GM19438 (cell line): ENCODE measurements at regions not wholly inside any gene's neighbourhood (a gene's known extent, or its start where the extent isn't known, plus 50 kb on each side); places are given as distances from the start of the nearest gene placed in this dataset.
"Not testable (repeated sequence)": the region's sequence is repeated elsewhere in the genome, so short reads cannot be mapped to it uniquely, and the experiment has no call there.

Source experiments
- ATAC-seq: cut with Tn5 transposase; IDR thresholded peaks from one replicate; pipeline ENCODE4 v1.9.1; 2021; ENCODE audit warnings: low read depth; ENCODE audit not compliant: unreplicated experiment

DNA sequence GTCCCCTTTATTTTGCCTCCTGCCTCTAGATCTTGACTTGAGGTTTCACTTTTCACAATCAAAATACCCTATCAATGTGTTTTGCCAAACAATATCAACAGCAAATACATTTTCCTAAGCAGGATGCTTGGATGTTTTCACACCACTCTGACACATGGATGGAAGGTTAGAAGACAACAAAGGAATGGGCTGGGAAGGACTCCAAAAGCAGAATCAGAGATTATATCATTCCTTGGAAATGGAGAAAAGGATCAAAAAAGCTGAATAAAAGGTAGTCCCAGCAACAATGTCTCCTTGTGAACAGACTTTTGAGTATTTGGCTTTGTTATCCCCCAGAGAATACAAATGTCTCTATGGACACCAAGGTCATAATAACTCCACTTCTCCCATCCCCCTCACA, 170.8 kb downstream of the ETAA1 start:
- no peak for ATAC-seq

DNA sequence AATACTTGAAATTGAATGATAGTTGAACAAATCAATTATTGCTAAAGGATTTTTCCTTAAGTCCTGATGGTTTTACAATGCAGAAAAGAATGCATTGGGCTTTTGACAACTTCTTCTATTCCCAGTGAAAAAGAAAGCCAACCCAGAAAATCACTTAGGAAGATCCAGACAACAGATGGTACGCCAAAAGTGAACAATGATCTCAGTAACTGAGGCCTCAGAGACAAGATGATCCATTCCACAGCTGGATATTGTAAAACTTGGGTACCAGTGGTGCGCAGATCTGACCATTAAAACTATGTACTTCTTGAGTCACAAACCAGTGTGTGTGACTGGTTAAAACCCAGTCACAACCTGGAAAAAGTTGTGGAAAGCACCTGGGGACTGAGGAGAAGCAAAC, 173.5 kb downstream of the ETAA1 start:
- no peak for ATAC-seq

DNA sequence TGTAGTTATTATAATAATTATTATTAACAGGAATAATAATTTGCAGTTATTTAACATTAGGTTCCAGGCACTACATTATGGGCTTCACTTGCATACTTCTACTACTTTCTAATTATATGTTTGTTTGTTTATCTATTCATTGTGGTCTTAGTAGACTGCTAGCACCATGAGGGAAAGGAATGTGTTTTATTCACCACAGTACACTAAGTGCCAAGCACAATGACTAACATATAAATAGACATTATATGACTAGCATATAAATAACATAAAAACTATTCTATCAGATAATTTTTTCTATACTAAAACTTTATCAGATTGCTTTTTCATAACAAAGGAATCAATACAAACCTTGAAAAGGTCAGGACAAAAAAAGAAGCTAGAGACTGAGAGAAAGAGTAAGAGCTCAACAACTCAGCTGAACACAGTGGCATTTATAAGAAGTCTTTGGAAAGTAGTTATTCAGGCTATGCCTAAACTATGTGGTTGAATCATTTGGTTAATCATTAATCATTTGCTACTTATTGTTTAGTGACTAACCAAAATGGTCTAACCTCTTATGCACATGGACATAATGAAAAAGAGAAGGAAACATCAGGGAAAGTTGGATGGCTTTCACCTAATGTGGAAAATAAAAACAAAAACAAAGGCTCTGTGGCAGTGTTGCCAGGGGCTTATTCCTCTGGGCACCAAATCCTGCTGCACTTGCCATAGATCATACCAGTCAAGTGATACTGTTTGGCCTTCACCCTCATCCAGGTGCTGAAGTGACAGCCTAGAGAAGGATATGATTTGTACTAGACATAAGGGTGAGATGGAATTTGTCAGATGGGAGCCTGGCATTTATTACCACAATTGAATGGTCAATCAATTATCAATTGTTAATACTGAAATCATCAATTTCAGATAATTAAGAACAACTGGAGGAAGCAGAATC, 174.9 kb downstream of the ETAA1 start:
- ATAC-seq, result no peak

DNA sequence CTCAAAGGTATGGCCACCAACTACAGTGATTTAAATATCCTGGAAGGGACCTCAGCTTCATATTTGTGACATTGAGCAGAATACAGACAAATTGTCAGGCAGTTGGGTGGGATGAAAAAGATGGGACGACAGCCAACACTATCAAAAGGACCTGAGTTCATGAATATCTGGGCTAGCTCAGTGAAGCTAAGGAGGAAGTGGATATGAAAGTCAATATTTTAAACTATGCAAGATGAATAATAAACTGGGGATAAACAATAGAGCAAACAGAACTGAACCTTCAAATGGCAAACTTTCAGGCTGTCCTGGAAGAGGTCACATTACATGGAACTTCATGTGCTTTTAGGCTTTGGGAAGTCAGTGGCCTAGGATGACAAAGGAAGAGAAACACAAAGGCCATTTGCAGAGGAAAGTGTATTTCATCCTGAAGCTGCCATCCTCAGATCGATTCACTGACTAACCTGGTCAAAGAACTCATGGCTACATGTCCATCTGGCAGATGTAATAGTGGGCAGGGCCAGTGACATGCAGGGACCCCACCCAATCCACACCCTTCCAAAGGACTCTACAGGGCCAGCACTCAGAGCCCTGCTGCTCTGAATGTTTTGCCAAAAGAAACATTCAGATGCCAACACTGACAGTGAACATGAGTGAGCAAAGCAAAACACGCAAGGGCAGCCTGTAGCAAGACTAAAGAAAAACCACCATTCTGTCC, 175.7 kb downstream of the ETAA1 start:
- ATAC-seq, result no peak

DNA sequence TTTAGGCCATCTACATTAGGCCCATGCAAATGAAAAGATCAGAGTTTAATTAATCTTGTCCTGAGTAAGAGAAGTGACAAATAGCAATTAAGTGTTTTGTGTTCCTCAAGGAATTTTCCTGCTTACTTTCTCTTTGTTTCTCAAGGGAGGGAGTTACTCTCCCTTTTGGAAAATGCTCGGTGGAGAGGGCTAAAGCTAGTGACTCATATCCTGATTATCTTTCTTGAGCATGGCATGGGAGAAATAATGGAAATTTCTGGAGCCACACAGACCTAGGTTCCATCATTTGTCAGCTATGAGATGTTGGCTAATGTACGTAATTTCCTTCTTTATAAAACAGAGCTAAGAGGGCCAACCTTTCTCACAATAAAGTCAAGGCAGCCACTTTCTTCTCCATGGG, 177.1 kb downstream of the ETAA1 start:
- ATAC-seq, result no peak

DNA sequence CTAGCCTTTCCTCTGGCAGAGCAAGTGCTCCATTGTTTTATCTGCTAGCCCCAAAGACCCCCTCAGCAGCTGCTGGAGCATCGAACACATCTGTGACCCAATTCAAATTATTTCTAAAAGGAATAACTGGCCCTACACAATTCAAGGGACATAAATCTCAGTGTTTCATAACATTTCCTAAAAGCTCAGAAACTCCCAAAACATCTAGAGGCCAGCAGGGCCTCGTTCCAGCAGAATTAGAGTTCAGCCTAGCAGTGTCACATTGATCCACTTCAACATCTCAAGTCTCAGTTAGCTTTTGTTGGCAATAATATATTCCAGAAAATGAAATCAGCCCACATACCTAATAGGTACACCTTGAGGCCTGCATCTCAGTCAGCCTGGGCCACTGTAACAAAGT, 179.1 kb downstream of the ETAA1 start:
- no peak for ATAC-seq

DNA sequence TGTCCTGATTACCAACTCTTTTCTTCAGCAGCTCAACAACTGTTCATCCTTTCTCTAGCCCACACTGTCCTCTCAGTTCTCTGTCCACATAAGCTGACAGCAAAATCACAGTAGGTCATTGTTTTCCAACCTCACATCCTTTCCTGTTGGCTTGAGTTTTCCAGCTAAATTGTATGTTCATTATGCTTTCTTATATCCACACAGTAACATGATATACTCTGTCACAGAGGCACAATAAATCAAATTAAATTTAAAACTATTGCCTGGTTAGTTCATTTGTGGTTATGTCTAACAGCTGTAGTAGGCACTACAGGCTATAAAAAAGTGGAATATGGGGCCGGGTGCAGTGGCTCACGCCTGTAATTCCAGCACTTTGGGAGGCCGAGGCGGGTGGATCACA, 179.9 kb downstream of the ETAA1 start:
- ATAC-seq, result no peak

DNA sequence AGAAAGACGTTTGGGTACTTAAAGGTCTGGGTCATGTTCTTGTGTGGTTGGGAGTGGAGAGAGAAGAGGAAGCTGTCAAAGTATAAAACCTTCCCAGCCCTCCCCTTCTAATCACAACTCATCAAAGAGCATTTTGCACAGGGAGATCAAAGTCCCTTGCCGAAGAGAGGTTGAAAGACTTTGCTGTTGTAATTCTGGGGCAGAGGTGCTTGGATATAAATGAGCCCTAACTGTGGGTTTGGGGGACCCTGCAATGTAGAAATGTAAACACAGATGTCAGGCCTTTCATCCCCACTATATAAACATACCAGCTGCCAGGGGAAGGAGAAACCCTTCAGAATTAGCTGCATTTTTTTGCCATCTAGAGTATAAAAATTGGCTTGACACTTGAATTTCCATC, 182.1 kb downstream of the ETAA1 start:
- ATAC-seq, result no peak

DNA sequence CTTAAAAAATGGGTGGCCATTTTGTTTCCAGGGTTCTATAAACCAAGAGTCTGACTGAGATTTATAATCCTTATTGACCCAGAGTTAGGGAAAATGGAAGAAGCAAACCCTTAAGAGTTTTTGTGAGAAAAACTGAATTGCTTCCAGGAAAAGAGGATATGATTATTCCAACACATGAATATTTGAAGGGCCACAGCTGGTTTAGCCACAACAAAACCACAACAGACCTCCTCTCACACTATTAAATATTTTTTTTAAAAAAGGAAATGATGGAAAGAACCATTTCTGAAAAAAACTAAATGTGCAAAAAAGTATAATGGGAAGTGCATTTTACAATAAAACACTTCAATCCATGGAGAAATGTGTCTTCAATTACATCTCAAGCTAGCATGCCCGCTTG, 182.7 kb downstream of the ETAA1 start:
- no peak for ATAC-seq

DNA sequence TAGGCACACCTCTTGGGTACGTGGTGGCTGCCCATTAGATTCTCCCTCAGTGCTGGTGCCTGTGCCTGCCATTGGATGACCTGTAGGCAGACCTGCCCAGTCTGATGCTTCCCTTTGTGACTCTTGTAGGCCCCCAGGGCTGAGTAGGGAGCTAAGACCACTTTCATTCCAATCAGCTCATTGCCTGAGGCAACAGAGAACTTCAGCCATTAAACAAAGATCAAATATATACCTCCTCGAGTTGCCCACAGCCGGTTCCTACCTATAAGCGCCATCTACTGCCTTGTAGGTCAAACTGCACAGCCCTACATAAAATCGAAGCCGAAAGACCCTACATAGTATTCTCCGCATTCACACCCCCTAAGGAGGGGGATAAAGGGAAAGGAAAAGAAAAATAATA, 184.6 kb downstream of the ETAA1 start:
- ATAC-seq, result no peak

DNA sequence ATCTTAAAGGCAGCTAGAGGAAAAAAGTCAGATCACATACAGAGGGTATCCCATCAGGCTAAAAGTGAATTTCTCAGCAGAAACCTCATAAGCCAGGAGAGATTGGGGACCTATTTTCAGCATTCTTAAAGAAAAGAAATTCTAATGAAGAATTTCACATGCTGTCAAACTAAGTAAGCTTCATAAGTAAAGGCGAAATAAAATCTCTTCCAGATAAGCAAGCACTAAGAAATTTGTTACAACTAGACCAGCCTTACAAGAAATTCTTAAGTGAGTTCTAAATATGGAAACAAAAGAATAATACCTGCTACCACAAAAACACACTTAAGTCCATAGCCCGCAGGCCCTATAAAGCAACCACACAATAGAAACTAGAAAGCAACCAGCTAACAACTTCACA, 186.1 kb downstream of the ETAA1 start:
- ATAC-seq, result no peak

DNA sequence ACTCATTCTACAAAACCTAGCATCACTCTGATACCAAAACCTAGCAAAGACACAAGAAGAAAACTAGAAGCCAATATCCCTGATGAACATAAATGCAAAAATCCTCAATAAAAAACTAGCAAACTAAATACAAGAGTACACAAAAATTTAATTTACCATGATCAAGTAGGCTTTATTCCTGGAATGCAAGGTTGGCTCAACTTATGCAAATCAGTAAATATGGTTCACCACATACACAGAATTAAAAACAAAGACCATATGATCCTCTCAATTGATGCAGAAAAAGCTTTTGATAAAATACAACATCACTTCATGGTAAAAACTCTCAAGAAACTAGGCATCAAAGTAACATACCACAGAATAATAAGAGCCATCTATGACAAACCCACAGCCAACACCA, 188.3 kb downstream of the ETAA1 start:
- ATAC-seq, result no peak

DNA sequence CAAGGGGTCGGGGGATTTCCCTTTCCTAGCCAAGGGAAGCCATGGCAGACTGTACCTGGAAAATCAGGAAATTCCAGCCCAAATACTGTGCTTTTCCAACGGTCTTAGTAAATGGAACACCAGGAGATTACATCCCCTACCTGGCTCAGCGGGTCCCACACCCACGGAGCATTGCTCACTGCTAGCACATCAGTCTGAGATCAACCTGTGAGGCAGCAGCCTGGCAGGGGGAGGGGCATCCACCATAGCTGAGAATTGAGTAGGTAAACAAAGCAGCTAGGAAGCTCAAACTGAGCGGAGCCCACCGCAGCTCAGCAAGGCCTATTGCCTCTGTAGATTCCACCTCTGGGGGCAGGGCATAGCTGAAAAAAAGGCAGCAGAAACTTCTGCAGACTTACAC, 192.0 kb downstream of the ETAA1 start:
- ATAC-seq, result not testable (repeated sequence)

DNA sequence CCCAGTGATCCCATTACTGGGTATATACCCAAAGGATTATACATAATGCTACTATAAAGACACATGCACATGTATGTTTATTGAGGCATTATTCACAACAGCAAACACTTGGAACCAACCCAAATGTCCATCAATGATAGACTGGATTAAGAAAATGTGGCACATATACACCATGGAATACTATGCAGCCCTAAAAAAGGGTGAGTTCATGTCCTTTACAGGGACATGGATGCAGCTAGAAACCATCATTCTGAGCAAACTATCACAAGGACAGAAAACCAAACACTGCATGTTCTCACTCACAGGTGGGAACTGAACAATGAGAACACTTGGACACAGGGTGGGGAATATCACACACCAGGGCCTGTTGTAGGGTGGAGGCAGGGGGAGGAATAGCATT, 197.4 kb downstream of the ETAA1 start:
- ATAC-seq, result not testable (repeated sequence)

DNA sequence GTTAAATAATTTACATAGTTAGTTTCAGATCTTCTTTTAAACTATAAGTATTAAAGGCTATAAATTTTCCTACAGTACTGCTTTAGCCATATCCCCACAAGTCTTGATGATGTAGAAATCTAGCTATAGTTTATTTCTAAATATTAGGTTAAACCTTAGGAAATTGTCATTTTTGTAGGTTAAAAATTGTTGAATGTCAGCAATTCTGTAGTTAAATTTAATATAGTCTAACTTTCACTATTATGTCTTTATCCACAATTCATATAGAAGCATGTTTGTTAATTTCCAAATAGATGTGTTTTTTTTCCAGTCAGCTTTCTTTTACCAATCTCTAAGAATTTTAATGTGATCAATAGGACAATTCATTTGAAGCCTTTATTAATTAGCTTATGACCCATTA, 199.7 kb downstream of the ETAA1 start:
- no peak for ATAC-seq

DNA sequence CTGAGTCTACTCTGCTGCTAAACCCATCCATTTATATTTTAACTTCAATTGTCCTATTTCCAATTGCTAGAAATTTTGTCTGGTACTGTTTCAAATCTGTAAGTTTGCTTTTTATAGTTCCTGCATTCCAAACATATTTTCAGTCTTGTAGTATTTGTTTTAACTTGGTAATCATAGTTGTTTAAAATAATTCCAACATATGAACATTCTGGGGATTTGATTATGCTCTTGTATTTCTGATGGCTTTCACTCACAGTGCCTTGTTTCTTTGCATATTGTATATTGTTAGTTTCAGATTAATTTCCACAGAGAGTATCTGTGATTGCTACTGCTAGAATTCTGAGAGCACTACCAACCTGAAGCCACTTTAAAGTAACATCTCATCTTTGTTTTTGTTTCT, 202.4 kb downstream of the ETAA1 start:
- no peak for ATAC-seq

DNA sequence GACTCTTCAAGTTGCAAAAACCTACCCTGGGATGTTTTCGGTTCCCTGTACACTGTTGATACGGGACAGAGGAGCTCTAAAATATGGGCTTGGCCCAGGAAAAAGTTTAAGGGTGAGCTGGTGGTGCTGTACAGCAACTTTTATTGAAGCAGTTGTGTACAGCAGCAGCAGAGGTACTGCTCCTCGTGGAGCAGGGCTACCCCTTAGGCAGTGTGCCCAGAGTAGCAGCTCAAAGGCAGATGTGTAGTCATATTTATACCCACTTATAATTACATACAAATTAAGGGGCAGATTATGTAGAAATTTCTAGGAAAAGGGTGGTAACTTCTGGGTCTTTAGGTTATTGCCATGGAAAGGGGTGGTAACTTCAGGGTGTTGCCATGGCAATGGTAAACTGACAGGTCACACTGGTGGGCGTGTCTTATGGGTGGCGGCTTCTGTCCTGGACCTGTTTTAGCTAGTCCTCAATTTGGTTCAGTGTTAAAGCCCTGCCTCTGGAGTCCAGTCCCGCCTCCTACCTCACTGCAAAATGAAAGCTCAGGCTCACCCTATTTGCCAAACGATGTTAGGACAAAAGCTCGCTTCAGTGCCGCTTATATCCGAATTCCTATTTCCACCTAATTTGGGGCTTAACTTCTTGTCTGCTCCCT, 203.2 kb downstream of the ETAA1 start:
- ATAC-seq, result no peak

DNA sequence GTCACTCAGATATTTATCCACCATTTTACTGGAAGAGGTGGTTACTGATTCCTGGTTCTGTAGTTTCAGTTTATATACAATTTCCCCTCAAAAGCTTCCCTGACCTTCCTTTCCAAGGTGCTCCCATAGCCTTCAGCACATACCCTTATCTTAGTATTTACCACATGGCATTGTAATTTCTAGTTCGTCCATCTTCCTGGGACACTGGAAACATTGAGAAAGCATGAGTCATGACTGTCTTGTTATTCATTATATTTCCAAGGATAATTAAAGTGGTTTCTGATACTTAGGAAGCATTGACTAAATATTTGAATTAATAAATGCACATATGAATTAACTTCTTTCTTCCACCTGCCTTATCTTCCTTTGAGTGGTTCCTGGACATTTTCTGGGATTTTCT, 203.8 kb downstream of the ETAA1 start:
- no peak for ATAC-seq

DNA sequence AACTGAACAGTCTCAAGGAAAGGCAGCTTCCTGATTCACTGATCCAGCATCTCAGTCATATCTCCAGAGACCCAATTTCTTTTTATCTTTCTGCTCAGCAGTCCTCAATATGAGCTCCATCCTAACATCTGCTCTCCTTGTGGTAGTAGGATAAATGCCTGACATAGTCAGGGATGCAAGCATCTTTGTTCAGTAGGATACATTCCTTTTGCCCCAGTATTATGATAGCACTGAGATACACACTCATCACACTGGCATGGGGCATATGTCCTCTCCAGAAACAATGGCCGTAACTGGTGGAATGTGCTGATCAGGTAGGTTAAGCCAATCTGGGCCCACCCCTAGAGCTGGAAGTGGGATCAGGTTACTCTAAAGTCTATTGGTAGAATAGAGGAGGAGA, 207.2 kb downstream of the ETAA1 start:
- ATAC-seq, result no peak

DNA sequence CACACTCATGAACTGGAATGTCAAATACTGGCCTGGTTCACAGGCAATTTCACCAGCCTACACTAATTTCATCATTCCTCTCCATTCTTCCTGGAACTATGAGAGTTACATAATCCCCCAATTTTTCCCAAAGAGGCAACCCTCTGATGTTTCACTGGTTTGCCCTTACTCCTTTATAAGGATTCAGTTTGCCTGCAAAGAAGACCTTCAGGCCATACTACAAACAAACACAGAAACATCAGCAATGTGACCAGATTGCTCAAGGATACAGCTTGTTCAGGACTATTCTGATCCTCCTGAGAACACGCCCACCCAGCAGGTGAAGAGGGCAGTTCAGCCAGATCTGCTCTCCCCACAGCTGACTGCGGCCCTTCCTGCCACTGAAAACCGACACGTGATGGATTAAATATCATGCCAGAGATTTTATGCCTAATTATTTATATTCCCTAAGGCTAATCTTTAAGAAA, 215.5 kb downstream of the ETAA1 start:
- ATAC-seq, result no peak

DNA sequence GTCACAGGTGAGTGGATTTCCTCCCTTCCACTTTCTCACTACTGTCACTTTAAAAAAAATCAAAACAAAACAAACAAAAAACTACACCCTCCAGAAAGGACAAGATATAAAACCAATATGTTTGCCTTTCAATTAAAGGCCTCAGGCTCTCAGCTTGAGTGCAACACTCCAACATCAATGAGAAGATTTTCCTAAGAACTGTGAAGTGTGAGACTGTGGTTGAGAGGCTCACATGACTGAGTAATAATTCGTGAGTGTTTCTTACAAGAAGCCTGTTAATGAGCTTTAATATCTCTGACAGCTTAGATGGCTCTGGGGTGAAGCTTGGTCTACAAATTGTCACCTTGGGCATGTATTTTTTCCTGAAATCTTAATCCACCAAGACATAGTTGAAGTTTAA, 216.1 kb downstream of the ETAA1 start:
- ATAC-seq, result no peak
